NB4 (cell line): ENCODE measurements at regions not wholly inside any gene's neighbourhood (a gene's known extent, or its start where the extent isn't known, plus 50 kb on each side); places are given as distances from the start of the nearest gene placed in this dataset.

Experiments used
- CTCF ChIP-seq: IDR thresholded peaks from one replicate; pipeline ENCODE4 v1.5.1; 2012; ENCODE audit warnings: low read depth, low read length
- MAX ChIP-seq: IDR thresholded peaks from 2 replicates; pipeline ENCODE4 v1.6.1; 2011; ENCODE audit warnings: low read depth, low read length
- MYC ChIP-seq: IDR thresholded peaks from 2 replicates; pipeline ENCODE4 v1.6.1; 2011; ENCODE audit warnings: low read depth, low read length
- POLR2A ChIP-seq: IDR thresholded peaks from 2 replicates; pipeline ENCODE4 v1.6.1; 2011; ENCODE audit warnings: mild to moderate bottlenecking; ENCODE audit not compliant: insufficient read length; ENCODE audit errors: extremely low read depth

DNA sequence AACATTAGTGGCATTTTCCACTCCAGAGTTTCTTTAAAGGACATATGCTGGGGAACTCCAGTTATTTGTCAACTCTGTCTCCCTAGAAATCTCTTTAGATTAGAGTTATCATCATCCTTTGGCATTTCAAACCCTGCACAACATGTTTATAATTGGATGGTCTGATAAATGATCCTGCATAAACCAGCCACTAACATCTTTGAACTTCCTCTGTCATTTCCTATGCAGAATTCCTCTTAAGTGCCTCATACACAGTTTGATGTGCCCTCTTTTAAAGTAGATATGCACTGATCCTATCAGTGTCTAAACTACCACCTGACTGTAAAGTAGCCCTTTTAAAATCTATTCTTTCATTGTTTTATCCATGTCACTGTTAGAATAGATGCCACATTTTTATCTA, 306.3 kb upstream of the IRAK1BP1 start:
- TF ChIP-seq POLR2A (no peak), CTCF (no peak), MAX (no peak), MYC (no peak)
